HFF-Myc (cell line): ENCODE measurements at regions not wholly inside any gene's neighbourhood (a gene's known extent, or its start where the extent isn't known, plus 50 kb on each side); places are given as distances from the start of the nearest gene placed in this dataset.
A peak's percentile ranks its signal among the peaks of the same experiment; 100 is the strongest.

Experiments used
- DNase-seq: peaks from one replicate; pipeline ENCODE4 v3.0.0-alpha.2; 2011; ENCODE audit warnings: low read depth; ENCODE audit errors: extremely low read depth
- H3K4me3 ChIP-seq: replicated peaks from 2 replicates; pipeline ENCODE4 v1.5.1; 2011; ENCODE audit warnings: low read depth, mild to moderate bottlenecking, control low read depth, low read length
- CTCF ChIP-seq: IDR thresholded peaks from 2 replicates; pipeline ENCODE4 v1.5.1; 2012; ENCODE audit warnings: mild to moderate bottlenecking, low read depth, low read length, control low read depth; ENCODE audit errors: missing control alignments

DNA sequence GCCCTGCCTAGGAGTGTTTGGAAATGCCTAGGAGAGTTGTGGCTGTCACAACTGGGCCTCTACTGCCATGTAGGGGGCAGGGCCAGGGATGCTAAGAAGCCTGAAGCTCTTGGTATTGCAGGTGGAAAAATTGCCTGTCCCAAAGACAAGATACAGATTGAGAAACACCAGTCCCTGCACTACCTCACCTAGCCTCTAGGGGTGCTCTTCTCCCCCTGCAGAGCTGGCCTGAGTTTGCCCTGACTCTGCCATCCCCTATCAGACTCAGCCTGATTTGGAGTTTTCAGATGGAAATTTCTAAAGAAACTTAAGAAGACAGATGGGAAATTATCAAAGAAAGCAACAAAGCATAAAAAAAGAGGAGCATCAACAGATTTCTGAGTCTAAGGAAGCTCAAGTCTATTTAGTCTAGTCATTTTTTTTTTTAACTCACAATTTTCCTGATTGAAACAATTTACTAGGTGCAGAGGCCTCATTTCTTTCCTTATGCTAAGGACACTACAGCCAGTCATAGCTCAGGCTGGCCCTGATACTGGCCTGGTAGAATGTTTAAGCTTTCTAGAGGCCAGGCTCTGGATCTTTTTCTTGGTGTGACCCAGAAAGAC is 61.4 kb upstream of the LRRN2 start:
- H3K4me3 ChIP-seq = no peak overlapping the region
- peak; percentile 19 for DNase-seq
- peak; percentile 99 for TF ChIP-seq CTCF

DNA sequence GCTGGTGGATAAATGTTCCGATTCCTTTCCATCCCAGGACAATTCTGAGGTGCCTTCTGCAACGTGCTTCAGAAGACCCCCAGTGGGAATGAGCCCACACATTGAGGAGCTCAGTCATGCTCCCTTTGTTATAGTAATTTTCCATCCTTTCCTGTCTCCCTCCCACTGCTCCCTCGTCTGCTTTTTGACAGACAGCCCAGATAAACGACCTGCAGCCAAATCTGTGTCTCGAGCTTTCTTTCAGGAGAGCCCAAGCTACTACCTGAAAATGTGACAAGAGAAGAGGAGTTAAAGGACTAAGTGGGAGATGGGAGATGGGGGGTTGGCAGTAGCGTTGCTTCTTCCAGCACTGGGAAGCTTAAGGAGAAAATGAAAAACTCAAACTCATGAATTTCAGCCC is 65.9 kb upstream of the LRRN2 start:
- H3K4me3 ChIP-seq = no peak overlapping the region
- DNase-seq = no peak
- TF ChIP-seq CTCF = no peak

DNA sequence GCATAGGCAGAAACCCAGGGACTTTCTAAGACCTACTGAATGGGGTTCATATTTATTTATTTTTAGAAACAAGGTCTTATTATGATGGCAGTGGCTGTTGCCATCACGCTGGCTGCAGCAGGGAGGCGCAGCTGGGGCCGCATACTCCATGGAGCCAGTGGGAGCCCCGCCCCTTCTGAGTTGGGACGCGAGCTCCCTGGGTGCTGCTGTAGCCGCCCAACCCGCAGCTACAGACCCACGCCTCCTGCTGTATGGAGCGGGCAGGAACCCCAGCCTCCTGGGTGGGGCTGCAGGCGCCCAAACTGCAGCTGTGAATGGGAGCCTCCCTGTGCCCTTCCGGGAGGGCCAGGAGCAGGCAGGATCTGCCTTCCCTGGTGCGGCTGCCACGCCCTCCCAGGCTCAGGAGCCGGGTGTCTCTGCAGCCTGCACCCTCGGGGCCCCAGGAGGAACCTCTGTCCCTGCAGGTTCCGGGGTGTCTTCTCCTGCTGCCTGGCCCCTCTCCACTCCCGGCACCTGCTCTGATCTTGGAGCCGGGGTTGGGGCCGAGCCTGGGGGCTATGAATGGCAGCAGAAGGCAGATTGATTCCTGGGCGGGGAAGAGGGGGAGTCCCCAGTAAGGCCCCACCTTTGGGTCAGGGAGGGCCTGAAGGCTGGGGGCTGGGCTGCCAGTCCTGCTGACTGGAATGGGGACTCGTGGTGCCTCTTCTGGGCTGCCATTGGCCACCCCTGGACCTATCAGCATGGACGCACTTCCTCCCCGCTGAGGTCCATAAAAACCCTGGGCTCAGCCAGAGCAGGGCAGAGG is 66.5 kb upstream of the LRRN2 start:
- H3K4me3 ChIP-seq = no peak overlapping the region
- no peak for DNase-seq
- no peak for TF ChIP-seq CTCF

DNA sequence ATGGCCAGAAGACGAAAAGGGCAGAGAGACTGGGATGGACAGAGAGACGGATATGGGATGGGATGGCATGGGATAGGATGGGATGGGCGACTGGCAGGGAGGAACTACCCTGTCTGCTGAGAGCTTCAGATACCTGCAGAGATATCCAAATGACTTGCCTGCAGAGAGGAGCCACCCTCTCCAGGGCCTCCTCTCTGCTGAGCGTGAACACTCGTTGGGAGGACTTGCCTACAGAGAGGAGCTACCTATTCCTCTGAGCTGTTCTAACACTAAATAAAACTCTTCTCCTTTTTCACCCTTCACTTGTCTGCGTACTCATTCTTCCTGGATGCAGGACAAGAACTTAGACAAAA is 67.1 kb upstream of the LRRN2 start:
- DNase-seq = no peak
- no peak overlapping the region for H3K4me3 ChIP-seq
- no peak for TF ChIP-seq CTCF

DNA sequence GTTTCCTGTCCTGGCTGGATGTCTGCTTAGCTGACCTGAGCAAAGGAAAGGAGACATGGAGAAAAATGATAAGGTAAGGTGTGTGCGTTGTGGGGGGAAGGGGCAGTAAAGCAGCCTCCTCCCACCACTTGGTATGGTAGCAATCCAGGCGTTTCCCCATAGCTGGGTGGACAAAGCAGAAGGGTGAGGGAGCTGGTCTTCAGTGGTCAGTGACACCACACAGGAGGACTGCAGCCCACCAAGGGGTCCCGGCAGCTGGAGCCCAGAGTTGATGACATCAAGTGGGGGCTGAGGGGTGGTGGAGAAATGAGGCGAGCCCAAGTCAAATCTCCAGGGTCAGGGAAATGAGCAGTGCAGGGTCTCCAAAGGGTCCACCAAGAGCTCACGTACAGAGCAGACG is 69.3 kb upstream of the LRRN2 start:
- no peak for TF ChIP-seq CTCF
- no peak for DNase-seq
- H3K4me3 ChIP-seq = no peak overlapping the region

GRCh38 chr1:204756349-204756748 is 70.8 kb upstream of the LRRN2 start:
- no peak for DNase-seq
- TF ChIP-seq CTCF = no peak
- no peak overlapping the region for H3K4me3 ChIP-seq
